B cell (primary cell): ENCODE measurements at regions not wholly inside any gene's neighbourhood (a gene's known extent, or its start where the extent isn't known, plus 50 kb on each side); places are given as distances from the start of the nearest gene placed in this dataset.

Experiments
- CTCF ChIP-seq: fragments of 200-600 bp; IDR thresholded peaks from one replicate; pipeline ENCODE4 v1.8.0; 2022; ENCODE audit warnings: antibody characterized with exemption, mild to moderate bottlenecking
- EZH2 ChIP-seq: IDR thresholded peaks from 2 replicates; pipeline ENCODE4 v1.6.1; 2012; ENCODE audit warnings: borderline replicate concordance, low read depth, mild to moderate bottlenecking, moderate library complexity, low read length; ENCODE audit not compliant: insufficient read depth, poor library complexity, severe bottlenecking

- TF ChIP-seq CTCF (no peak), EZH2 (no peak)
Observed at GRCh38 chr3:66101901-66102300, 63.2 kb upstream of the MAGI1 start.
